ENCODE measurements at regions not wholly inside any gene's neighbourhood (a gene's known extent, or its start where the extent isn't known, plus 50 kb on each side); places are given as distances from the start of the nearest gene placed in this dataset.
"Not testable (repeated sequence)": the region's sequence is repeated elsewhere in the genome, so short reads cannot be mapped to it uniquely, and the experiment has no call there.

DNA sequence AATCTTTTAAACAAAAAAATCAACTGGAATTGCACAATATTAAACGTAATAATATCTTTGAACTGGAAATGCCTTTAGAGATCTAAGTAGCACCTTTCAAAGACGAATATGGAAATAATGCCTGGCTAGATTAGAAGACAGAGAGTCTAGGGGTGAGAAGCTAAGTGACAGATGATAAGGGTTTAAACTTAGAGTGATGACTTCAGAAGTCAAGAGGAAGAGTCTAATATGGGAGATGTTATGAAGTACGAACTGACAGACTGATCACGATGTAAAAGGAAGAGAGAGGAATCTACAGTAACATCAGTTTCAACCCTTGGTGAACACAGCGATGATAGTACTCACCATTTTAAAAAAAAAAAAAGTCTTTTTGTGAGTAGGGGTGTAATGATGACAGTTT lies 57.9 kb downstream of the HINT1 start:
- DNase-seq (no peak), ATAC-seq (peak; percentile 53 to 56)
- 56% methylated on average over 5 of the region's 5 CpGs for WGBS
- H3K27ac ChIP-seq (ENCODE audit: low read length), result no peak overlapping the region
- H3K4me1 ChIP-seq (ENCODE audit: control insufficient read depth, insufficient read depth, low read length), result no peaks in the 10 kb centered on the region
- no peak overlapping the region for H3K4me3 ChIP-seq (ENCODE audit: low read length)
- intact Hi-C loops (cut with DNase I), result loop anchor here in 1 of 4 donors (5.0 kb wide), 1 partner anchor 1205 kb away; the partner anchor contains the start of gene CHSY3
- no peaks in the 10 kb centered on the region for H3K9me3 ChIP-seq (ENCODE audit: control insufficient read depth, low read length)
- no peaks in the 10 kb centered on the region for H3K27me3 ChIP-seq (ENCODE audit: control insufficient read depth, insufficient read depth)

GRCh38 chr5:131104169-131104808 lies 60.8 kb downstream of the HINT1 start:
- no peak overlapping the region for H3K4me3 ChIP-seq (ENCODE audit: low read length)
- no peak overlapping the region for H3K27ac ChIP-seq (ENCODE audit: low read length)
- no peaks in the 10 kb centered on the region for H3K4me1 ChIP-seq (ENCODE audit: control insufficient read depth, insufficient read depth, low read length)
- 78% methylated on average over 2 of the region's 2 CpGs for WGBS
- ATAC-seq (no peak), DNase-seq (no peak)
- intact Hi-C loops (cut with DNase I), result no loop called here
- H3K27me3 ChIP-seq (ENCODE audit: control insufficient read depth, insufficient read depth), result no peaks in the 10 kb centered on the region
- no peaks in the 10 kb centered on the region for H3K9me3 ChIP-seq (ENCODE audit: control insufficient read depth, low read length)

GRCh38 chr5:131096774-131097710 lies 68.0 kb downstream of the HINT1 start:
- 87% methylated on average over 2 of the region's 2 CpGs for WGBS
- ATAC-seq, result no peak

GRCh38 chr5:131095561-131095960 lies 69.5 kb downstream of the HINT1 start:
- intact Hi-C loops (cut with DNase I); H3K27ac ChIP-seq (ENCODE audit: low read length); ATAC-seq; DNase-seq; H3K4me1 ChIP-seq (ENCODE audit: control insufficient read depth, insufficient read depth, low read length); H3K27me3 ChIP-seq (ENCODE audit: control insufficient read depth, insufficient read depth); H3K4me3 ChIP-seq (ENCODE audit: low read length); H3K9me3 ChIP-seq (ENCODE audit: control insufficient read depth, low read length): not testable (repeated sequence)
- WGBS, result 91% methylated on average over 4 of the region's 4 CpGs

More at GRCh38 chr5:131096774-131097710, 68.0 kb downstream of the HINT1 start:
- no peak overlapping the region for H3K4me3 ChIP-seq (ENCODE audit: low read length)
- H3K9me3 ChIP-seq (ENCODE audit: control insufficient read depth, low read length), result no peaks in the 10 kb centered on the region
- intact Hi-C loops (cut with DNase I), result no loop called here
- no peak overlapping the region for H3K27ac ChIP-seq (ENCODE audit: low read length)
- no peak for DNase-seq
- no peaks in the 10 kb centered on the region for H3K4me1 ChIP-seq (ENCODE audit: control insufficient read depth, insufficient read depth, low read length)
- H3K27me3 ChIP-seq (ENCODE audit: control insufficient read depth, insufficient read depth), result no peaks in the 10 kb centered on the region

- 66% methylated on average over 3 of the region's 3 CpGs for WGBS
- ATAC-seq (no peak), DNase-seq (no peak)
- Histone ChIP-seq H3K4me1 (ENCODE audit: control insufficient read depth, insufficient read depth, low read length) (no peaks in the 10 kb centered on the region), H3K9me3 (ENCODE audit: control insufficient read depth, low read length) (no peaks in the 10 kb centered on the region), H3K27ac (ENCODE audit: low read length) (no peak overlapping the region), H3K4me3 (ENCODE audit: low read length) (no peak overlapping the region), H3K27me3 (ENCODE audit: control insufficient read depth, insufficient read depth) (no peaks in the 10 kb centered on the region)
- intact Hi-C loops (cut with DNase I), result no loop called here
These were observed 80.6 kb downstream of the HINT1 start for GRCh38 chr5:131084436-131084835.

GRCh38 chr5:131081913-131082488 lies 83.1 kb downstream of the HINT1 start:
- Histone ChIP-seq H3K4me3 (ENCODE audit: low read length) (no peak overlapping the region), H3K27ac (ENCODE audit: low read length) (no peak overlapping the region), H3K4me1 (ENCODE audit: control insufficient read depth, insufficient read depth, low read length) (no peaks in the 10 kb centered on the region), H3K9me3 (ENCODE audit: control insufficient read depth, low read length) (no peaks in the 10 kb centered on the region), H3K27me3 (ENCODE audit: control insufficient read depth, insufficient read depth) (no peaks in the 10 kb centered on the region)
- ATAC-seq, result no peak
- no peak for DNase-seq
- intact Hi-C loops (cut with DNase I), result no loop called here
- 83% methylated on average over 2 of the region's 2 CpGs for WGBS

DNA sequence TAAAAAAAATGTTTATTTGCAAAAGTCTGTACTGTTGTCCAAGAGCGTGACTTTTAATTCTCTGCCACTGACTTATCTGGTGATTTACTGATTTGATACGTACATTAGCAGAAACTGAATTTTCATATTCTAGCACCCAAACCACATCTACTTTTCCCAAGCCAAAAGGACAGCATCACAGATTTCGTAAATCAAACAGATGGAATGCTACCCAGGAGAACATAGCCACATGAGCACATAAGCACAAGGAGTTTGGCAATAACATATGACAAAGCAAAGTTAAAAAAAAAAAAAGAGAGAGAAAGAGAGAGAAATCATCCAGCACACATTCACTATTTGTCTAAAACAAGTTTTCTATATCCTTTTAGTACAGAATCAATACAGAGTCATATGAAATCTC lies 83.7 kb downstream of the HINT1 start:
- no peak for ATAC-seq

GRCh38 chr5:131079232-131079631 lies 85.8 kb downstream of the HINT1 start:
- Histone ChIP-seq H3K27ac (ENCODE audit: low read length) (no peak overlapping the region), H3K4me1 (ENCODE audit: control insufficient read depth, insufficient read depth, low read length) (no peaks in the 10 kb centered on the region), H3K9me3 (ENCODE audit: control insufficient read depth, low read length) (no peaks in the 10 kb centered on the region), H3K27me3 (ENCODE audit: control insufficient read depth, insufficient read depth) (no peaks in the 10 kb centered on the region), H3K4me3 (ENCODE audit: low read length) (no peak overlapping the region)
- 71% methylated on average over 2 of the region's 2 CpGs for WGBS
- intact Hi-C loops (cut with DNase I), result no loop called here
- DNase-seq (no peak), ATAC-seq (no peak)

More for the DNA sequence above, 83.7 kb downstream of the HINT1 start:
- 78% methylated on average over 3 of the region's 3 CpGs for WGBS
- no peak overlapping the region for H3K27ac ChIP-seq (ENCODE audit: low read length)
- no peak for DNase-seq
- no peaks in the 10 kb centered on the region for H3K27me3 ChIP-seq (ENCODE audit: control insufficient read depth, insufficient read depth)
- no peaks in the 10 kb centered on the region for H3K4me1 ChIP-seq (ENCODE audit: control insufficient read depth, insufficient read depth, low read length)
- intact Hi-C loops (cut with DNase I), result no loop called here
- H3K4me3 ChIP-seq (ENCODE audit: low read length), result no peak overlapping the region
- no peaks in the 10 kb centered on the region for H3K9me3 ChIP-seq (ENCODE audit: control insufficient read depth, low read length)

GRCh38 chr5:131068893-131069643 lies 96.0 kb downstream of the HINT1 start:
- no peak for ATAC-seq
- Histone ChIP-seq H3K4me1 (ENCODE audit: control insufficient read depth, insufficient read depth, low read length) (no peaks in the 10 kb centered on the region), H3K27ac (ENCODE audit: low read length) (no peak overlapping the region), H3K27me3 (ENCODE audit: control insufficient read depth, insufficient read depth) (no peaks in the 10 kb centered on the region), H3K4me3 (ENCODE audit: low read length) (no peak overlapping the region), H3K9me3 (ENCODE audit: control insufficient read depth, low read length) (peaks cover 3% of the 10 kb centered on the region)
- intact Hi-C loops (cut with DNase I), result no loop called here
- DNase-seq, result no peak
- 53% methylated on average over 2 of the region's 2 CpGs for WGBS

GRCh38 chr5:131068076-131068475 lies 97.0 kb downstream of the HINT1 start:
- H3K27ac ChIP-seq (ENCODE audit: low read length), result no peak overlapping the region
- WGBS, result 83% methylated on average over 3 of the region's 3 CpGs
- DNase-seq, result no peak
- peaks cover 3% of the 10 kb centered on the region for H3K9me3 ChIP-seq (ENCODE audit: control insufficient read depth, low read length)
- H3K4me1 ChIP-seq (ENCODE audit: control insufficient read depth, insufficient read depth, low read length), result no peaks in the 10 kb centered on the region
- H3K4me3 ChIP-seq (ENCODE audit: low read length), result no peak overlapping the region
- no peak for ATAC-seq
- intact Hi-C loops (cut with DNase I), result no loop called here
- no peaks in the 10 kb centered on the region for H3K27me3 ChIP-seq (ENCODE audit: control insufficient read depth, insufficient read depth)
